ENCODE measurements at regions not wholly inside any gene's neighbourhood (a gene's known extent, or its start where the extent isn't known, plus 50 kb on each side); places are given as distances from the start of the nearest gene placed in this dataset.

DNA sequence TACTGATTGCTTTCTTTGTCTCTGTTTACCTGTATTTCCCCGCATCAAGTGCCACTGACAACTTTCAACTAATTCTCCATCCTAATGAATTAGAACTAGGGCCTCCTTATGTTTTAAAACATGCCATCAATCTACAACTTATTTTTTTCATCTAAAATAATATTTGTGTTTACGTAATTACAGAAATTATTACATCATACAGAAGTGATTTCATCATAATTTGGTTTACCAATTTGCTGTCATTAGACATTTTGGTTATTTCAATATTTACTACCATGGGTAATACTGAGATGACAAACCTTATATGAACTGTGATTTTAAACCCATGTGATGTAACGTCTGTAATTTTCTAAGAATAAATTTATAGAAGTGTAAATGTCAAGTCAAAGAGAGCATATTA is 468.0 kb upstream of the IL12A start:
- no peaks in the 10 kb centered on the region for H3K9me1 ChIP-seq (ENCODE audit: control insufficient read depth, extremely low read depth, insufficient read depth, low read length)
- H3K36me3 ChIP-seq (ENCODE audit: control insufficient read depth in 2 of 2, extremely low read depth in 1 of 2, insufficient read depth in 2 of 2, low read length in 2 of 2) = no peaks in the 10 kb centered on the region
- H3K4me1 ChIP-seq (ENCODE audit: control insufficient read depth, extremely low read depth, insufficient read depth, low read length) = no peaks in the 10 kb centered on the region
- no peak overlapping the region for H3K4me3 ChIP-seq (ENCODE audit: control insufficient read depth in 2 of 3, extremely low read depth in 1 of 3, insufficient read depth in 2 of 3, low read depth in 1 of 3, low read length in 3 of 3)
- H3K9me3 ChIP-seq (ENCODE audit: control insufficient read depth, low read depth, low read length) = no peaks in the 10 kb centered on the region
- no peak for DNase-seq (ENCODE audit: low read depth, low spot score)
- TF ChIP-seq EZH2 (IDR thresholded peaks at IDR 0.05; ENCODE audit: low read length) = no peak
- TF ChIP-seq, protein P1, sequence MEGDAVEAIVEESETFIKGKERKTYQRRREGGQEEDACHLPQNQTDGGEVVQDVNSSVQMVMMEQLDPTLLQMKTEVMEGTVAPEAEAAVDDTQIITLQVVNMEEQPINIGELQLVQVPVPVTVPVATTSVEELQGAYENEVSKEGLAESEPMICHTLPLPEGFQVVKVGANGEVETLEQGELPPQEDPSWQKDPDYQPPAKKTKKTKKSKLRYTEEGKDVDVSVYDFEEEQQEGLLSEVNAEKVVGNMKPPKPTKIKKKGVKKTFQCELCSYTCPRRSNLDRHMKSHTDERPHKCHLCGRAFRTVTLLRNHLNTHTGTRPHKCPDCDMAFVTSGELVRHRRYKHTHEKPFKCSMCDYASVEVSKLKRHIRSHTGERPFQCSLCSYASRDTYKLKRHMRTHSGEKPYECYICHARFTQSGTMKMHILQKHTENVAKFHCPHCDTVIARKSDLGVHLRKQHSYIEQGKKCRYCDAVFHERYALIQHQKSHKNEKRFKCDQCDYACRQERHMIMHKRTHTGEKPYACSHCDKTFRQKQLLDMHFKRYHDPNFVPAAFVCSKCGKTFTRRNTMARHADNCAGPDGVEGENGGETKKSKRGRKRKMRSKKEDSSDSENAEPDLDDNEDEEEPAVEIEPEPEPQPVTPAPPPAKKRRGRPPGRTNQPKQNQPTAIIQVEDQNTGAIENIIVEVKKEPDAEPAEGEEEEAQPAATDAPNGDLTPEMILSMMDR (optimal IDR thresholded peaks at IDR 0.05 in 1 of 3, IDR thresholded peaks at IDR 0.05 in 1 of 3, conservative IDR thresholded peaks at IDR 0.05 in 1 of 3; ENCODE audit: extremely low read depth in 1 of 3, insufficient read depth in 2 of 3, low read length in 3 of 3) = no peak
- no peaks in the 10 kb centered on the region for H3K79me2 ChIP-seq (ENCODE audit: control insufficient read depth, insufficient read depth, low read length)
- dilution Hi-C loops (cut with MboI; ENCODE audit: extremely low pct_ligation_motif_present, low sequenced_read_pairs) = no loop called here
- H4K20me1 ChIP-seq (ENCODE audit: control insufficient read depth, extremely low read depth, insufficient read depth, low read length) = no peaks in the 10 kb centered on the region
- FAIRE-seq = no peak
- H2AFZ ChIP-seq (ENCODE audit: control insufficient read depth, low read length) = no peak overlapping the region
- H3K4me2 ChIP-seq (ENCODE audit: control insufficient read depth, extremely low read depth, insufficient read depth, low read depth, low read length) = no peak overlapping the region
- H3K27ac ChIP-seq (ENCODE audit: control insufficient read depth, insufficient read depth, low read length) = no peak overlapping the region
- H3K9ac ChIP-seq (ENCODE audit: control insufficient read depth, extremely low read depth, insufficient read depth, low read length) = no peak overlapping the region
- peaks cover 3% of the 10 kb centered on the region for H3K27me3 ChIP-seq (ENCODE audit: control insufficient read depth, extremely low read depth, insufficient read depth, low read length)

DNA sequence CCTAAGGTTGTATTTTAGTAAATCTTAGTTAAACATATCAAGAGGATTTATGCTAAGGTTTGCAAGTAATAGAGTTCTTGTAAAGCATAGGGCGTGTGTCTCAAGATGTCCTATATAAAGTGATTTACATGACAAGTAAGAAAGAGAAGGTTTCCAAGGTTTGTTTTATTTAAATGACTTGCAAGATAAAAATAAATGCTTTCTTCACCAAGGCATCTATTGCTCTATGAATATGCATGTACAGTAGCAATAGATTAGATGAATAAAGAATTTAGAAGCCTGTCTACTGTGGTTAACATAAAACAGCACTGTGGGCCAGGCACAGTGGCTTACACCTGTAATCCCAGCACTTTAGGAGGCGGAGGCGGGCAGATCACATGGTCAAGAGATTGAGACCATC is 466.4 kb upstream of the IL12A start:
- H3K9me3 ChIP-seq (ENCODE audit: control insufficient read depth, low read depth, low read length) = no peaks in the 10 kb centered on the region
- dilution Hi-C loops (cut with MboI; ENCODE audit: extremely low pct_ligation_motif_present, low sequenced_read_pairs) = no loop called here

More for the DNA sequence above, 466.4 kb upstream of the IL12A start:
- H3K4me2 ChIP-seq (ENCODE audit: control insufficient read depth, extremely low read depth, insufficient read depth, low read depth, low read length) = no peak overlapping the region
- H3K36me3 ChIP-seq (ENCODE audit: control insufficient read depth in 2 of 2, extremely low read depth in 1 of 2, insufficient read depth in 2 of 2, low read length in 2 of 2) = no peaks in the 10 kb centered on the region
- H3K79me2 ChIP-seq (ENCODE audit: control insufficient read depth, insufficient read depth, low read length) = no peaks in the 10 kb centered on the region
- no peak overlapping the region for H2AFZ ChIP-seq (ENCODE audit: control insufficient read depth, low read length)
- TF ChIP-seq EZH2 (IDR thresholded peaks at IDR 0.05; ENCODE audit: low read length) = no peak
- TF ChIP-seq, protein P1 (optimal IDR thresholded peaks at IDR 0.05 in 1 of 3, IDR thresholded peaks at IDR 0.05 in 1 of 3, conservative IDR thresholded peaks at IDR 0.05 in 1 of 3; ENCODE audit: extremely low read depth in 1 of 3, insufficient read depth in 2 of 3, low read length in 3 of 3) = no peak
- H3K4me1 ChIP-seq (ENCODE audit: control insufficient read depth, extremely low read depth, insufficient read depth, low read length) = no peaks in the 10 kb centered on the region
- H3K9ac ChIP-seq (ENCODE audit: control insufficient read depth, extremely low read depth, insufficient read depth, low read length) = no peak overlapping the region
- FAIRE-seq = no peak
- no peaks in the 10 kb centered on the region for H4K20me1 ChIP-seq (ENCODE audit: control insufficient read depth, extremely low read depth, insufficient read depth, low read length)
- no peaks in the 10 kb centered on the region for H3K9me1 ChIP-seq (ENCODE audit: control insufficient read depth, extremely low read depth, insufficient read depth, low read length)
- H3K27ac ChIP-seq (ENCODE audit: control insufficient read depth, insufficient read depth, low read length) = no peak overlapping the region
- no peak for DNase-seq (ENCODE audit: low read depth, low spot score)
- no peaks in the 10 kb centered on the region for H3K27me3 ChIP-seq (ENCODE audit: control insufficient read depth, extremely low read depth, insufficient read depth, low read length)
- H3K4me3 ChIP-seq (ENCODE audit: control insufficient read depth in 2 of 3, extremely low read depth in 1 of 3, insufficient read depth in 2 of 3, low read depth in 1 of 3, low read length in 3 of 3) = no peak overlapping the region
